ENCODE measurements at regions not wholly inside any gene's neighbourhood (a gene's known extent, or its start where the extent isn't known, plus 50 kb on each side); places are given as distances from the start of the nearest gene placed in this dataset.

- H4K20me1 ChIP-seq (replicated peaks; ENCODE audit: control insufficient read depth, extremely low read depth, insufficient read depth, low read length): no peaks in the 10 kb centered on the region
- dilution Hi-C loops (cut with MboI; ENCODE audit: extremely low pct_ligation_motif_present, low sequenced_read_pairs) (no loop called here), intact Hi-C loops (cut with micrococcal nuclease) (no loop called here)
- FAIRE-seq: no peak
- H3K36me3 ChIP-seq (ENCODE audit: control insufficient read depth in 2 of 2, extremely low read depth in 1 of 2, insufficient read depth in 2 of 2, low read length in 2 of 2): no peaks in the 10 kb centered on the region
- TF ChIP-seq EZH2 (IDR thresholded peaks at IDR 0.05; ENCODE audit: borderline replicate concordance, low read depth, low read length, severe bottlenecking) (no peak), POLR2A (IDR thresholded peaks at IDR 0.05; ENCODE audit: low read depth, low read length) (no peak), GATA2 (IDR thresholded peaks at IDR 0.05; ENCODE audit: insufficient read depth, insufficient read length, low read depth, low read length) (no peak)
- no peak for DNase-seq (ENCODE audit: low read depth, low spot score)
- no peaks in the 10 kb centered on the region for H3K79me2 ChIP-seq (ENCODE audit: control insufficient read depth, insufficient read depth, low read length)
- H3K4me3 ChIP-seq (replicated peaks in 1 of 3; ENCODE audit: insufficient read depth in 1 of 3, low read depth in 1 of 3, low read length in 3 of 3): no peak overlapping the region
- no peak overlapping the region for H2AFZ ChIP-seq (ENCODE audit: low read depth, low read length)
- H3K4me2 ChIP-seq (ENCODE audit: insufficient read depth, low read length): no peak overlapping the region
- H3K9ac ChIP-seq (replicated peaks; ENCODE audit: extremely low read depth, insufficient read depth, low read length): no peak overlapping the region
- ChIA-PET POLR2A (no interaction called here), CTCF (no interaction called here)
- no TSS peak for BruUV-seq (replicated peaks)
- H3K27me3 ChIP-seq (ENCODE audit: control insufficient read depth in 2 of 2, insufficient read depth in 2 of 2, low read length in 2 of 2): no peaks in the 10 kb centered on the region
- no peaks in the 10 kb centered on the region for H3K4me1 ChIP-seq (ENCODE audit: control insufficient read depth, extremely low read depth, insufficient read depth, low read length)
- H3K9me3 ChIP-seq (replicated peaks; ENCODE audit: control insufficient read depth, insufficient read depth, low read length): peaks cover 2% of the 10 kb centered on the region
- no peak overlapping the region for H3K27ac ChIP-seq (ENCODE audit: insufficient read depth, low read depth, low read length)
- no peaks in the 10 kb centered on the region for H3K9me1 ChIP-seq (replicated peaks; ENCODE audit: control insufficient read depth, extremely low read depth, insufficient read depth, low read length)
Observed at GRCh38 chr20:16966276-16966880, 218.2 kb downstream of the OTOR start.

GRCh38 chr20:16968099-16968498 lies 219.9 kb downstream of the OTOR start:
- Histone ChIP-seq H3K4me1 (ENCODE audit: control insufficient read depth, extremely low read depth, insufficient read depth, low read length) (no peaks in the 10 kb centered on the region), H3K36me3 (ENCODE audit: control insufficient read depth in 2 of 2, extremely low read depth in 1 of 2, insufficient read depth in 2 of 2, low read length in 2 of 2) (no peaks in the 10 kb centered on the region), H3K9me3 (replicated peaks; ENCODE audit: control insufficient read depth, insufficient read depth, low read length) (no peaks in the 10 kb centered on the region), H3K79me2 (ENCODE audit: control insufficient read depth, insufficient read depth, low read length) (no peaks in the 10 kb centered on the region), H2AFZ (ENCODE audit: low read depth, low read length) (no peak overlapping the region), H4K20me1 (replicated peaks; ENCODE audit: control insufficient read depth, extremely low read depth, insufficient read depth, low read length) (no peaks in the 10 kb centered on the region), H3K27ac (ENCODE audit: insufficient read depth, low read depth, low read length) (no peak overlapping the region), H3K4me2 (ENCODE audit: insufficient read depth, low read length) (no peak overlapping the region), H3K27me3 (ENCODE audit: control insufficient read depth in 2 of 2, insufficient read depth in 2 of 2, low read length in 2 of 2) (no peaks in the 10 kb centered on the region), H3K9me1 (replicated peaks; ENCODE audit: control insufficient read depth, extremely low read depth, insufficient read depth, low read length) (no peaks in the 10 kb centered on the region), H3K4me3 (replicated peaks in 1 of 3; ENCODE audit: insufficient read depth in 1 of 3, low read depth in 1 of 3, low read length in 3 of 3) (no peak overlapping the region), H3K9ac (replicated peaks; ENCODE audit: extremely low read depth, insufficient read depth, low read length) (no peak overlapping the region)
- POLR2A ChIA-PET: no interaction called here
- intact Hi-C loops (cut with micrococcal nuclease) (no loop called here), dilution Hi-C loops (cut with MboI; ENCODE audit: extremely low pct_ligation_motif_present, low sequenced_read_pairs) (no loop called here)
- BruUV-seq (replicated peaks): no TSS peak
- no peak for FAIRE-seq
- CTCF ChIA-PET: no interaction called here
- no peak for TF ChIP-seq POLR2A (IDR thresholded peaks at IDR 0.05; ENCODE audit: low read depth, low read length)
- no peak for TF ChIP-seq CTCF (IDR thresholded peaks at IDR 0.05; ENCODE audit: extremely low read depth in 1 of 2, insufficient read depth in 1 of 2, low read depth in 1 of 2, low read length in 2 of 2)
- TF ChIP-seq JUN (IDR thresholded peaks at IDR 0.05; ENCODE audit: borderline replicate concordance, insufficient read depth, insufficient read length, low read depth): no peak
- no peak for TF ChIP-seq GATA2 (IDR thresholded peaks at IDR 0.05; ENCODE audit: insufficient read depth, insufficient read length, low read depth, low read length)
- TF ChIP-seq EZH2 (IDR thresholded peaks at IDR 0.05; ENCODE audit: borderline replicate concordance, low read depth, low read length, severe bottlenecking): no peak
- TF ChIP-seq FOS (IDR thresholded peaks at IDR 0.05; ENCODE audit: borderline replicate concordance, insufficient read depth, low read length): no peak
- no peak for TF ChIP-seq MAX (IDR thresholded peaks at IDR 0.05; ENCODE audit: insufficient read depth, insufficient read length)
- TF ChIP-seq POLR2AphosphoS5 (IDR thresholded peaks at IDR 0.05; ENCODE audit: insufficient read depth, low read depth, low read length): no peak
- TF ChIP-seq MYC (IDR thresholded peaks at IDR 0.05; ENCODE audit: low read depth, low read length): no peak
- no peak for DNase-seq (ENCODE audit: low read depth, low spot score)
